ENCODE measurements at regions not wholly inside any gene's neighbourhood (a gene's known extent, or its start where the extent isn't known, plus 50 kb on each side); places are given as distances from the start of the nearest gene placed in this dataset.

DNA sequence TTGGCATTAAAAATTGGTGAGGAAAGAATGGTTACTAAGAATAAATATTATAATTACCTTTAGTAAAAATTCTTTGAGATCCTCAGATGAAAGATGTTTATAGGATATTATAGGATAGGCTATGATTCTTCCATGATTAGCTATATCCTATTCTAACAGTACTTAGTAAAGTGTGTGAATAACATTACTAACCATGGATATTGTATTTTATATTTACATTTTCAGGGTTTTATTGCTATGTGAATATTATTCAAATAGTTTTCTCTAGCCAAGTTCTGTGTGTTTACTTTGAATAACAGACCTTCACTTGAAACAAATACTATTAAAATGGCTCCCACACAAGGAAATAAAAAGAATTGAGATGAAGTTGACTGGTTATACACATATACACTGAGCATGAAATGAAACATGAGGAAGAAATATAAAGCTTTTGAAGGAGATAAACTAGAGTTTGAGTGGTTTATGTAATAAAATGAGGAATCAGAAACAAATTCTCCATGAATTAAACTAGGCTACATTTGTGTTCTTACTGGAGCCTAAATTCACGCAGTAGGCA, 479.4 kb upstream of the PKN2 start:
- peaks cover 3% of the 10 kb centered on the region for H3K36me3 Mint-ChIP-seq (ENCODE audit: insufficient read depth, unreplicated experiment)
- peaks cover 6% of the 10 kb centered on the region for H3K9me3 Mint-ChIP-seq (ENCODE audit: low read depth, unreplicated experiment)
- intact Hi-C loops (cut with micrococcal nuclease; ENCODE audit: unreplicated experiment) = no loop called here
- BruUV-seq (replicated peaks) = no TSS peak
- no peak for DNase-seq
- H3K4me3 Mint-ChIP-seq (ENCODE audit: low read depth, unreplicated experiment) = no peak overlapping the region
- TF ChIP-seq, protein P1, sequence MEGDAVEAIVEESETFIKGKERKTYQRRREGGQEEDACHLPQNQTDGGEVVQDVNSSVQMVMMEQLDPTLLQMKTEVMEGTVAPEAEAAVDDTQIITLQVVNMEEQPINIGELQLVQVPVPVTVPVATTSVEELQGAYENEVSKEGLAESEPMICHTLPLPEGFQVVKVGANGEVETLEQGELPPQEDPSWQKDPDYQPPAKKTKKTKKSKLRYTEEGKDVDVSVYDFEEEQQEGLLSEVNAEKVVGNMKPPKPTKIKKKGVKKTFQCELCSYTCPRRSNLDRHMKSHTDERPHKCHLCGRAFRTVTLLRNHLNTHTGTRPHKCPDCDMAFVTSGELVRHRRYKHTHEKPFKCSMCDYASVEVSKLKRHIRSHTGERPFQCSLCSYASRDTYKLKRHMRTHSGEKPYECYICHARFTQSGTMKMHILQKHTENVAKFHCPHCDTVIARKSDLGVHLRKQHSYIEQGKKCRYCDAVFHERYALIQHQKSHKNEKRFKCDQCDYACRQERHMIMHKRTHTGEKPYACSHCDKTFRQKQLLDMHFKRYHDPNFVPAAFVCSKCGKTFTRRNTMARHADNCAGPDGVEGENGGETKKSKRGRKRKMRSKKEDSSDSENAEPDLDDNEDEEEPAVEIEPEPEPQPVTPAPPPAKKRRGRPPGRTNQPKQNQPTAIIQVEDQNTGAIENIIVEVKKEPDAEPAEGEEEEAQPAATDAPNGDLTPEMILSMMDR (IDR thresholded peaks at IDR 0.05; ENCODE audit: unreplicated experiment) = no peak
- CTCF ChIA-PET = no interaction called here
- no peak overlapping the region for H3K27ac Mint-ChIP-seq (ENCODE audit: unreplicated experiment)
- peaks cover 12% of the 10 kb centered on the region for H3K4me1 Mint-ChIP-seq (ENCODE audit: low read depth, unreplicated experiment)
- no peaks in the 10 kb centered on the region for H3K27me3 Mint-ChIP-seq (ENCODE audit: unreplicated experiment)

DNA sequence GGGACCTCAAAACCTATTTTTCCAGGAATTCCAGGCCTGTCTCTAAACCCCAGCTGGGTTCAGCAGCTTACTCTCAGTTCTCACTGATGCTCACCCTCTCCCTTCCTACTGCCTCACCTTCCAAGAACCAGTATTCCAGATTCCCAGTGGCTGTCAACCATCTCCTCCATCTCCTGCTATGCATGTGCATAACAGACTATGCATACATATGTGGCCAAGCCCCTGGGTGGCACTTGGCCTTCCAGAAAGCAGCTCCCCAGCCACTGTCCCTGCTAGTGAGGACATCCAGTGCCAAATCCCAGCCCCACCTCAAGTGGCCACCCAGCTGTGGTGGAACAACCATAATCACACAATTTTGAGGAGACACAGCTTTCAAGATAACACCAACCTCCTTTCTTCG, 475.7 kb upstream of the PKN2 start:
- H3K4me1 Mint-ChIP-seq (ENCODE audit: low read depth, unreplicated experiment) = peaks cover 15% of the 10 kb centered on the region
- no peak overlapping the region for H3K4me3 Mint-ChIP-seq (ENCODE audit: low read depth, unreplicated experiment)
- peaks cover 3% of the 10 kb centered on the region for H3K36me3 Mint-ChIP-seq (ENCODE audit: insufficient read depth, unreplicated experiment)
- DNase-seq = no peak
- intact Hi-C loops (cut with micrococcal nuclease; ENCODE audit: unreplicated experiment) = no loop called here
- TF ChIP-seq, protein P1 (IDR thresholded peaks at IDR 0.05; ENCODE audit: unreplicated experiment) = no peak
- CTCF ChIA-PET = no interaction called here
- BruUV-seq (replicated peaks) = no TSS peak
- no peak overlapping the region for H3K27ac Mint-ChIP-seq (ENCODE audit: unreplicated experiment)
- H3K9me3 Mint-ChIP-seq (ENCODE audit: low read depth, unreplicated experiment) = no peaks in the 10 kb centered on the region
- no peaks in the 10 kb centered on the region for H3K27me3 Mint-ChIP-seq (ENCODE audit: unreplicated experiment)

DNA sequence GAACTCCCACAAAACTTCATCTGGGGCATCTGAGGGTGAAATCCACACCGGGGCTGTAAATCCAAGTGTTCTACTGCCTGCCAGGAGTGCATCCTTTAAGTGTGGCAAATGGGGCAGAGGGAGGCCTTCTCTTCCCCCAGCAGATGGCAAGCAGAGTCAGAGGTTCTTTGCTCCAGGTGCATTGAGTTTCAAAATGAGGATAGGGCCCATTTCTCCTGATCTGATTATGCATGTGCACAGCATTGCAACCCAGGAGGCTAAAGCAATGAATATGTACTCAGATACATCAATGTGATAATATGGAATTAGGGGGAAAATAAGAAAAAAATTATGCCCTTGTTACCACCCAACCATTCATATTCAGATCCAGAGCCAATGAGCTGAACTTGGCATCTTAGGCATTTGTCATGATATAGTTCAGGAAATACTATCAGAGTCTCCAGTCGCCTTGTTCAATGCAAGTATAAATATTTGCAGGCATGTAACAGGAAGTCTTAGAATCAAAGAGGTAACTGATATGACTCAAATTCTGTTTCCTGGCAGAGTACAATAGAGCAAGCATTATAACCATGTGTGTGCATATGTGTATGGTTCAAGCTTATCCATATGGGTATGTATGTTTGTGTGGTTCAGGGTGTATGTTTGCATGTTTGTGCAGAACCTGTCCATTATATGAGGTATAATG, 473.8 kb upstream of the PKN2 start:
- Mint-ChIP-seq H3K27me3 (ENCODE audit: unreplicated experiment) (no peaks in the 10 kb centered on the region), H3K36me3 (ENCODE audit: insufficient read depth, unreplicated experiment) (peaks cover 3% of the 10 kb centered on the region), H3K4me1 (ENCODE audit: low read depth, unreplicated experiment) (peaks cover 15% of the 10 kb centered on the region), H3K4me3 (ENCODE audit: low read depth, unreplicated experiment) (no peak overlapping the region), H3K9me3 (ENCODE audit: low read depth, unreplicated experiment) (no peaks in the 10 kb centered on the region), H3K27ac (ENCODE audit: unreplicated experiment) (no peak overlapping the region)
- intact Hi-C loops (cut with micrococcal nuclease; ENCODE audit: unreplicated experiment) = no loop called here
- no TSS peak for BruUV-seq (replicated peaks)
- TF ChIP-seq, protein P1 (IDR thresholded peaks at IDR 0.05; ENCODE audit: unreplicated experiment) = no peak
- CTCF ChIA-PET = interaction anchor here (0.5 to 1.0 kb wide), 2 partner anchors 12 to 1263 kb away, joined by 5 to 8 read pairs; no protein-coding TSS in a partner anchor
- no peak for DNase-seq

DNA sequence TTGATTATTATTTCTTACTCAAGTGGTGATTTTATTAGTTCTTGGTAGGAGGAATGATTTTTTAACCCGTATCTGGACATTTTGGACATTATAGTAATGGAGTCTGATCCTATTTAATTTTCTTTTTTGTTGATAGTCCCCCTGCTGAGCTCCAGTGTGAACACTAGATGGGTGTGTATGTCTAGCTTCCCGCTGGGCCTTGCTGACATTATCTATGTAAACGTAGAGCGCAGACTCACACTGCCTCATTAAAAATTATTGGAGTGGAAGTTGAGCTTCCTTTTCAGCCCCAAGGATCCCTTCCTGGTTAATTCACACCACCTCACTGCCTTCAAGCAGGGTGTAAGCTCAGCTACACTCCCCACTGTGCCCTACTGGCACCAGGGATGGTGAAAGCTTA, 467.6 kb upstream of the PKN2 start:
- CTCF ChIA-PET = interaction anchor here (0.5 to 1.0 kb wide), 2 partner anchors 36 to 59 kb away, joined by 3 to 5 read pairs; no protein-coding TSS in a partner anchor
- Mint-ChIP-seq H3K36me3 (ENCODE audit: insufficient read depth, unreplicated experiment) (no peaks in the 10 kb centered on the region), H3K9me3 (ENCODE audit: low read depth, unreplicated experiment) (no peaks in the 10 kb centered on the region)

More for the DNA sequence above, 467.6 kb upstream of the PKN2 start:
- DNase-seq = no peak
- BruUV-seq (replicated peaks) = no TSS peak
- H3K27ac Mint-ChIP-seq (ENCODE audit: unreplicated experiment) = no peak overlapping the region
- no peaks in the 10 kb centered on the region for H3K27me3 Mint-ChIP-seq (ENCODE audit: unreplicated experiment)
- TF ChIP-seq, protein P1 (IDR thresholded peaks at IDR 0.05; ENCODE audit: unreplicated experiment) = no peak
- no peak overlapping the region for H3K4me3 Mint-ChIP-seq (ENCODE audit: low read depth, unreplicated experiment)
- intact Hi-C loops (cut with micrococcal nuclease; ENCODE audit: unreplicated experiment) = no loop called here
- H3K4me1 Mint-ChIP-seq (ENCODE audit: low read depth, unreplicated experiment) = no peaks in the 10 kb centered on the region
